Stimulated activated CD4-positive, alpha-beta T cell treated with anti-CD3 and anti-CD28 coated beads, Interleukin-12 subunit alpha, Interleukin-12 subunit beta, amount 100 ng/mL, for 24 hours (primary cell): ENCODE measurements at regions not wholly inside any gene's neighbourhood (a gene's known extent, or its start where the extent isn't known, plus 50 kb on each side); places are given as distances from the start of the nearest gene placed in this dataset.
"Not testable (repeated sequence)": the region's sequence is repeated elsewhere in the genome, so short reads cannot be mapped to it uniquely, and the experiment has no call there.

ENCODE experiments used
- DNase-seq, 2 experiments: peaks; one replicate each; pipeline ENCODE4 v3.0.0-alpha.2; 2020; ENCODE audit warnings: low read depth in 2 of 2

DNA sequence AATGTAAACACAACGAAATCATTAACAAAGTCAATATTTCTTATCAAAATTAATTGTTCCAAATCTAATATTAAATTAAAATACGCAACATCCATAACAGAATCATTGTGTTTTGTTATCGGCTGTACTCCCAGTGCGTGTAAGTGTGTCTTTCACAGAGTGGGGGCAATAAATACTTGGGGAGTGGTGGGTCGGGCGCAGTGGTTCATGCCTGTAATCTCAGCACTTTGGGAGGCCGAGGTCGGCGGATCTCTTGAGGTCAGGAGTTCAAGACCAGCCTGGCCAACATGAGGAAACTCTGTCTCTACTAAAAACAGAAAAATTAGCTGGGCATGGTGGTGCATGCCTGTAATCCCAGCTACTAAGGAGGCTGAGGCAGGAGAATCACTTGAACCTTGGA is 893.6 kb upstream of the SLITRK1 start:
- DNase-seq: not testable (repeated sequence)

DNA sequence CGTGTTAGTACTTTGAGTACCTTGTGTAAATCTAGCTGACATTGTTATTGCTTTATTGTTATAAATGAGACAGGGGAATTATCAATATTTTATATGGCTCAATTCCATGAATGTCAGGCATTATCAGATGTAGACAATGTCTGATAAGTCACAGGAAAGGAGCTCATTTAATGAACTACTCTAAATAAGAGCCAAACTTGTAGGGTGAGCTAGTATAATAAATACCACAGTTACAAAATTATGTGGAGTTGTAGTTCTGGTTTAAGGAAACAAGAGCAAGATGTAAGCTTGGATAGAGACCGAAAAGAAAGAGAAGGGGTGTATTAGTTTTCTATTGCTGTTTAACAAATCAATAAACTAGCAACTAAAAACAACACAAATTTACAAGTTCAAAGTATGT is 891.8 kb upstream of the SLITRK1 start:
- no peak for DNase-seq

DNA sequence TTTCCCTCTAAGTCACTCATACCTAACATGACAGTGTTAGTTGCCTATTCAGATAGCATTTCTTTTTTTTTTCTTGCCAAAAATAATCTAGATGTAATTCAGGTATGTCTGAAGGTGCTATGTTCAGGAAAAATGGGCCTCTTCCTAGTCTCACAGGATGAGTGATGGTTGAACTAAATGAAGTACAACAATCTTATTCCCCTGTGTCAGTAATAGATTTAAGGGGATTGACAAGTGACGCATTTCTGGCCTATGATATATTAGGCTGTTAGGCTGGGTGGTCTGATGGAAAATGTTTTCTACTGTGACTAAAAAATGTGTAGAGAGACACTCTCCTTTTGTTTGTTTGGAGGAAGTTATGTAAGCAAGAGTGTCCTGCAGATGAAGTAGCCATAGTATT is 878.7 kb upstream of the SLITRK1 start:
- DNase-seq: no peak

- DNase-seq: no peak
Measured at GRCh38 chr13:84749126-84749525, 866.9 kb upstream of the SLITRK1 start.

- no peak for DNase-seq
Measured at GRCh38 chr13:84745051-84745551, 862.8 kb upstream of the SLITRK1 start.

DNA sequence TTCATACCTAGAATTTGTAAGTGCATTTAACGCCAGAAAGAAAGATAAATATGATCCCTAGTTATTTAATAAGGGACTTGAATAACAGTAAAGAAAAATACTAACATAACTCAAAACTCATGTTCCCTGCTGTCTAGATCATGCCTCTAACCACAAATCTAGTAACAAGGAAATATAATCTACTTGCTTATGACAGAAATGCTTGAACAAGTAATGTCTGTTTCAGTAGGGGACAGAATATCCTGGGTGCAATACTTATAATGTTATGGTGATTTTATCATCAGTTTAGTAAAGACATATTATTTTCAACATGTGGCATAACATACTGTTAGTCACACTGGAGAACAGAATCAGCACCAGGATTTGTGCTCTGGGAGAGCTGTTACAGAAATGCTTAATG is 861.9 kb upstream of the SLITRK1 start:
- no peak for DNase-seq

- DNase-seq: no peak
Measured at GRCh38 chr13:84741253-84741652, 859.0 kb upstream of the SLITRK1 start.

- DNase-seq: no peak
Measured at GRCh38 chr13:84739021-84739420, 856.7 kb upstream of the SLITRK1 start.

- no peak for DNase-seq
Measured at GRCh38 chr13:84737661-84738060, 855.4 kb upstream of the SLITRK1 start.

DNA sequence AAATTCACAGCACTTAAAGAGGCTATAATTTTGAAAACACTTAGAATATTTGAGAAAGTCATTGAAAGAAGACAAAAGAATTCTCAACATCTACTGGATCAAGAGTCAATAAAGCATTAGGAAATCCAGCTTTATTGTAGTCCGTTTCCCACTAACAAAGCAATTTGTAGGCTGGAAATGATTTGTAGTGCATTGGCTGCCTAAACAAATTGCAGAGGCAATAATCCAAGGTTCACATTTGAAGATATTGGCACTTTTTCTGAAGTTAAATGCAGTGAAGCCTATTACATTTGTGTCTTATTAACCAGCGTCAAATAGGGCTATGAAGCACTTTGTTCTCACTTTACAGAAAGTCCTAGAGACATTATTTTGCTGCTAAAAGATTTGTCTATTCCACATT is 848.1 kb upstream of the SLITRK1 start:
- no peak for DNase-seq

- no peak for DNase-seq
Measured at GRCh38 chr13:84705982-84706710, 823.9 kb upstream of the SLITRK1 start.

DNA sequence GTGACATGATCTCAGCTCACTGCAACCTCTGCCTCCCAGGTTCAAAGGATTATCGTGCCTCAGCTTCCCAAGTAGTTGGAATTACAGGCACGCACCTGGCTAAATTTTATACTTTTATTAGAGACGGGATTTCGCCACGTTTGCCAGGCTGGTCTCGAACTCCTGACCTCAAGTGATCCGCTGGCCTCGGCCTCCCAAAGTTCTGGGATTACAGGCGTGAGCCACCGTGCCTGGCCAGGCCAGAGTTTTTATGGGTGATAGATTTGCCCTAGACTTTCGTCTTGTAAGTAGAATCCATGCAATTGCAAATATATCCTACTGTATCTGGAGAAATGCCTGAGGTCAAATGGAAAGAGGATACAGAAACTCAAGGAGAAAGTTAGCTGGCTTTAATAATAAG is 819.9 kb upstream of the SLITRK1 start:
- DNase-seq: no peak

GRCh38 chr13:84697591-84697990 is 815.3 kb upstream of the SLITRK1 start:
- not testable (repeated sequence) for DNase-seq

- no peak for DNase-seq
Measured at GRCh38 chr13:84686973-84687372, 804.7 kb upstream of the SLITRK1 start.

- DNase-seq: no peak
Measured at GRCh38 chr13:84686458-84686857, 804.2 kb upstream of the SLITRK1 start.

DNA sequence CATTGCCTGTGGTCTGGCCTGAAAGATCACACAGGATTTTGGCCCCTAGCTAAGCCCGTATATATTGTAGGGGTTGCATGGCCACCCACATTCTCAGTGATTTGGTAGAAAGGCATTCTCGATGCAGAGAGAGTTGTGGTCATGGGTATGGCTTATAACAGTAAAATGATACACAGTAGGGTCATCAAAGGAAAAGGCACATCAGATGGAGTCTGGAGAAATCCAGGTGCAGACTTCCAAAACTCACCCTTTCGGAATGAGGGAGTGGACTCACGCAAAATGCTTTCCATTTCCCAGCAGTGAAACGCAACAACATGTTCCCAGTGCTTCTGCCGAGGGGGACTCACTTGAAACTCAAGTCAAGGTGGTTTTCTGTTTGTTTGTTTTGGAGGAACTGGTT is 802.5 kb upstream of the SLITRK1 start:
- no peak for DNase-seq

DNA sequence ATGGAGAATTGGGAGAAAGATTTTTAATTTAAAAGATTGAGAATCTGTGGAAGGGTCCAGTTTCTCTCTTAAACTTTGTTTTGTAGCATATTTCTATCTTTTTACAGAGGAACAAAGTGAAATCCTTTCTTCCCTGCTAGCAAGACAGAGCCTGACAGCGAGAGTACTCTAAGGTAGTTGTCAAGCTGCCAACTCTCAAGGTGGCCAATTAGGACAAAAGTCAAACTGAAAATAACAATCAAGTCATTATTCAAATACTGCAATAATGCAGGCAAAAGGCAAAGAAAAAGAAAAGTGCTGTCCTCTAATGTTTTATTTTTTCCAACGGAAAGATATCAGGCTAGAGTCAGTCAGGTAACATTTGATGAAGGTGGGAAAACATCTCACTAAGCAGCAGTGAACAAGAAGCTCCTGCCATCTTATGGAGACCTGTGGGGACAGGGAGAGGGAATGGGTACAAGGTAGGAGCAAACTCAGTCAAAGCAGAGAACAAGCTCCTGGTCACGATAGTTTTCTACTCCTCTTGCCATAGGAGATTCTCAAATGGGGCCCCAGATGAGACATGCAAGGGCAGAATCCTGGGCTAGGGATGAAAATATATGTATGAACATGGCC is 801.9 kb upstream of the SLITRK1 start:
- no peak for DNase-seq

GRCh38 chr13:84683448-84683847 is 801.2 kb upstream of the SLITRK1 start:
- DNase-seq: no peak

DNA sequence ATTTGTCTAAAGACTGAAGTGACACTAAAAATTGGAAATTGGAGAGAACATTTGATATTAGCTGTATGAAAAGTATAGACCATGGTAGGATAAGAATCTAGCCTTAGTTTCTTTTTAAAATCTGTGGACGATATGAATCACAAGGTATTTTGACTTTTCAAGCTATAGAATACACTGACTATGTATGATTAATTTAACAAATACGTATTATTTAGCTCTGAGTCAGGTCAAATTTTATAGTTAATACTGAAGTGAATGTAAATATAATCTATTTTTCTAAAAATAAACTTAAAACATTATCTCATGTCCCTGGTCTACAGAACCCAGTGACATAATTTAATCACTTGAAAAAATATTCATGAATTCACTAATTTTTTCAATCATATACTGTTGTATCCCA is 795.6 kb upstream of the SLITRK1 start:
- DNase-seq: no peak

- DNase-seq: no peak
Measured at GRCh38 chr13:84672616-84673015, 790.3 kb upstream of the SLITRK1 start.

DNA sequence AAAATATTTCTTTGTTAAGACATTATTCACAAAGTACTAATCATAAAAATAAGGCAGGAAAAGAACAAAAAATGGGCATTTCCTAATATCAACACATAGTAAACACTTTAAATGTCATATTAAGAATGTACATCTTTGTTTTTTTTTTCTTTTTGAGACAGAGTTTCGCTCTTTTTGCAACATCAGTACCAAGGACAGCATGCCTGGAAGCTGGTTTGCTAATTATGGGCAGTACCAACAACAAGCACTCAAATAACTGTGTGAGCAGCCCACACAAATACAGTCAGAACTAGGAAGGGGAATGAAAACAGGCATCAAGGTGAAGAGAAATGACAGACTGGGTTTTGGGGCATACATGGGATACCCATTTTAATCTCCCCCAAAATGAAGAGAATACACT is 788.0 kb upstream of the SLITRK1 start:
- DNase-seq: no peak

GRCh38 chr13:84668637-84669036 is 786.4 kb upstream of the SLITRK1 start:
- DNase-seq: no peak

DNA sequence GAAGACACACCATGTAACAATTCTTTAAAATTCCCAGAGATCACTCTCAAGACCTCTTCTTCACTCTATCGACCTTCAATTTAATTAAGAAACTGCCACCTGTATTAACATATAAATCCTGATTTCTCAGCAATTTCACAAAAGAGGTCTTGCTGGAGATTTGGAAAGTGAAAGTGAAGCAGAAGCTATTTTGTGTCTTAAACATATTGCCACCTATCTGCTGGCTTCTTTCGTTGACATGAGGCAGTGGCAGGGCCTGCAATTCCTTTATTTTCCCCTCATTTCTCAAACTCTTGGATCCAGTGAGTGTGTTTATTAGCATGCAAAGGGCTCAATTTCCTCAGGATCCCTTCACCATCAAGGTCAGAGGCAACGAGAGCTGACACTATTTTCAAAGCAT is 780.2 kb upstream of the SLITRK1 start:
- no peak for DNase-seq

- DNase-seq: no peak
Measured at GRCh38 chr13:84661718-84662117, 779.4 kb upstream of the SLITRK1 start.
